Activated CD4-positive, alpha-beta T cell treated with anti-CD3 and anti-CD28 coated beads, Interleukin-10, Interleukin-2, amounts not matched to agents 100 ng/mL and 50 ng/mL, durations not matched to agents 16 hours and 8 hours (primary cell): ENCODE measurements at regions not wholly inside any gene's neighbourhood (a gene's known extent, or its start where the extent isn't known, plus 50 kb on each side); places are given as distances from the start of the nearest gene placed in this dataset.
A peak's percentile ranks its signal among the peaks of the same experiment; 100 is the strongest.
"Not testable (repeated sequence)": the region's sequence is repeated elsewhere in the genome, so short reads cannot be mapped to it uniquely, and the experiment has no call there.

Experiments used
- DNase-seq: peaks from one replicate; pipeline ENCODE4 v3.0.0-alpha.2; 2020

DNA sequence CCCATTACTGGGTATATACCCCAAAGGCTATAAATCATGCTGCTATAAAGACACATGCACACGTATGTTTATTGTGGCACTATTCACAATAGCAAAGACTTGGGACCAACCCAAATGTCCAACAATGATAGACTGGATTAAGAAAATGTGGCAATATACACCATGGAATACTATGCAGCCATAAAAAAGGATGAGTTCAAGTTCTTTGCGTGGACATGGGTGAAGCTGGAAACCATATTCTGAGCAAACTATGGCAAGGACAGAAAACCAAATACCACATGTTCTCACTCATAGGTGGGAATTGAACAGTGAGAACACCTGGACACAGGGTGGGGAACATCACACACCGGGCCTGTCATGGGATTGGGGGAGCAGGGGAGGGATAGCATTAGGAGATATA, 54.4 kb upstream of the MUCL1 start:
- not testable (repeated sequence) for DNase-seq

DNA sequence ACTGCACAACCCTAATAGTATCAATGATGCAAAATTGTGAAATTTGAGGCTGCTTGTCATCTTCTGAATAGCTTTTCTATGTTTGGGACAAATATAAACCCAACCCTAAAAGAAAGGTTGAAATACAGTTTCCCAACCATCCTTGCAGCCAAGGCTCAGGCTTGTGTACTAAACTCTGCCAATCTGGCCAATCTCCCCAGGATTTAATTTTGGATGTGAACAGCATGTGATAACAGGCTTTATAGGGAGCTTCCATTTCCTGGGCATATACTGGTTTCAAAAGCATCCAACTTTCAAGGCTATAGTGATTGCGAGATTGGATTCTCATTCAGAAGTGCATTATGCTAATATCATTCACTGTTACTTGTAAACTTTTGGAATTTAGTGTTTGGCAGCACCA, 55.7 kb upstream of the MUCL1 start:
- DNase-seq, result no peak

DNA sequence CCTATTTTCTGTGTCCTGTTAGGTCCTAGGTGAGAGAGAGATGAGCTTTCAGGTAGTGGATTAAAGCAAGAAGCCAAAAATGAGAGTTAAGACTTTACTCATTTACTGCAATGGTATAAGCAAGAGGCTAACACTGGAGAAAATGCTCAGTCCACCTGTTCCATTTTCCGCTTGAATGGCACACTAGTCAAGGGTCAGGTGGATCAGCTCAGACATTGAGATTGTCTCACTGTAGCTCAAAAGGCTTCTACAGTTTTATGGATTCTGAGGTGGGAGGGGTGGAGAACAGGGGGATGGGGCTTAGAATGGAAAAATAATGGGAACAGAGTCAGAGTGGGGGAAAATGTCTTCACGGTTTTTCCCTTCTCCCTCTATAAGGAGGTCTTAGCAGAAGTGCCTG, 57.3 kb upstream of the MUCL1 start:
- DNase-seq, result no peak

DNA sequence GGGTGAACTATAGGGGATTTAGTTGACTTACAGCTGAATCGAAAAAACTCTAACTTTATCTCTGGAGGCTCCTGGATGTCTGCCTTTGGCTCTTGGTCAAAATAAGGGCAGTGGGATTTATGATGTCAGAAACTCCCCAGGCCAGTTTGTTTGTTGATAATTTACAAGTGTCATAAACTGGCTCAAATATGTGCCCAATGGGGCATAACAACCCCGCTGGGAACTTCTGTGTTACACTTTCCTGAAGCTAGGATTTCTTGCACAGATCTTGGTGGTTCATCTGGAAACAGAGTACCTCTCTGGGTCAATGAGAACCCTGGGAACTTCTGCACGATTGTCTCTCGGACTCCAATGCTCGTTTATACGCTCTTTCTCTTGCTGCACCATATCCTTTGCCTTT, 58.7 kb upstream of the MUCL1 start:
- no peak for DNase-seq

DNA sequence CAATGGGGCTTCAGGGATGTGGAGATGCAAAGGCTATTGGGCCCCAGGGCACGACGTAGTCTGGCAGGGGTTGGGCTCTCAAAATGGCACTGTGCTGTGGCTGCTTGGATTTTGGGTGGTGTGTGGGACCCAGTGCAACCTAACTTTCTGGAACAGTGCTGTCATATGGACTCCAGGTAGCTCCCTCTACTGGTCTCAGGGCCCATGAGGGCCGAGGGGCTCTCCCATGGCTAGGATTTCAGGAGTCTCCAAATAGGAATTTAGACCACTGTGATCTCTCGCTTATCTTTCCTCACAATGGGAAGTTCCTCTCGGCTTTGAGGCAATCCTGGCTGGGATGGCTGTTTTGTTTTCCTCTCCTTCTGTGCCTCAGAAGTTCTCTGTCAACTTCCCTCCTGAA, 68.2 kb upstream of the MUCL1 start:
- DNase-seq, result no peak

DNA sequence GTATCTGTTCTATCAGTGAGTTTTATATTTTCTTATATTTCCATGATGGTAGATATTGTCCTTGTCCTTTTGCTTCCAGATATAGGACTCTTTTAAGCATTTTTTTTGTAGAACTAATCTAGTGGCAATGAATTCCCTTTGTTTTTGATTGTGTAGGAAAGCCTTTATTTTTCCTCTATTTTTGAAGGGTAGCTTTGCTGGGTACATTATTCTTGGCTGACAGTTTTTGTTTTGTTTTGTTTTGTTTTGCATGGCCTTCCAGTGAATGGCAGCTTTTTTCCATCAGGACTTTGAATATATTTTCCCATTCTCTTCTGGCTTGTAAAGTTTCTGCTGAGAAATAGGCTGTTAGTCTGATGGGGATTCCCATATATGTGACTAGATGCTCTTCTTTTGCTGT, 70.2 kb upstream of the MUCL1 start:
- no peak for DNase-seq

DNA sequence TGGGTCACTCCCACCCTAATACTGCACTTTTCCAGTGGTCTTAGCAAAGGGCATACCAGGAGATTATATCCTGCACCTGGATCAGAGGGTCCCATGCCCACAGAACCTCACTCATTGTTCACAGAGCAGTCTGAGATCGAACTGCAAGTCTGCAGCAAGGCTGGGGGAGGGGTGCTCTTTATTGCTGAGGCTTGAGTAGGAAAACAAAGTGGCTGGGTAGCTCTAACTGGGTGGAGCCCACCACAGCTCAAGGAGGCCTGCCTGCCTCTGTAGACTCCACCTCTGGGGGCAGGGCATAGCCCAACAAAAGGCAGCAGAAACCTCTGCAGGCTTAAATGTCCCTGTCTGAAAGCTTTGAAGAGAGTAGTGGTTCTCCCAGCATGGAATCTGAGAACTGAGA, 77.3 kb upstream of the MUCL1 start:
- not testable (repeated sequence) for DNase-seq

DNA sequence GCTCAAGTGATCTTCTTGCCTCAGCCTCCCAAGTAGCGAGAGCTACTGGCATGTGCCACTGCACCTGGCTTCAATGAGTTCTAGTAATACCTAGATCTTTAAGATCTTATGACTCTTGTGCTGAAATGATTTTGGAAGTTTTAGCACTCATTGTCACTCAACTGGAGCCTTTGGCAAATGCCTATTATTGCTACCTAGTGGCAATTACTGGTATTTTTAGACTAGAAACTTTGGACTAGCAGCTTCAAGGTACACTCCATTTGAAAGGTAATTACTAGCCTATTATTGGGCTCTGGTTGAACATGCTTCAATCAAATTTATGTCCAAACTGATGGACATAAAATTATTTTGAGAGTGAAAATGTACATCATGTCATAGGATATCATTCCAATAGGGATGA, 80.7 kb upstream of the MUCL1 start:
- DNase-seq, result no peak

DNA sequence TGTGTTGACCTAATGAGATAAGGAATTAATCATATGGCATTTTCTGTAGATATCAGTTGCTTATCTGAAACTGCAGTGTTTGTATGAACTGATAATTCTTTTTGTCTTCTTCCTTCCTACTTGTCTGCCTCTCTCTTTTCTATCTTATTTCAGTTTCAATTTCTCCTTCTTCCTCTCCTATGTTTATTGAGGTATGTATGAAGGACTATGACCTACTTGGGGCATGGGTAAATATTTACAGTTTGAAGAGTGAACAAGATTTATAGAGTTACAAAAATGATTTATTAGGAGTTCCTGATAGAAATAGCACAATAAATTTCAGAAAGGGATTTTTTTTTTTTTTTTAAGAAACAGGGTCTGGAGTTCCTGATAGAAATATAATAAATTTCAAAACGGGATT, 88.7 kb upstream of the MUCL1 start:
- DNase-seq, result no peak

DNA sequence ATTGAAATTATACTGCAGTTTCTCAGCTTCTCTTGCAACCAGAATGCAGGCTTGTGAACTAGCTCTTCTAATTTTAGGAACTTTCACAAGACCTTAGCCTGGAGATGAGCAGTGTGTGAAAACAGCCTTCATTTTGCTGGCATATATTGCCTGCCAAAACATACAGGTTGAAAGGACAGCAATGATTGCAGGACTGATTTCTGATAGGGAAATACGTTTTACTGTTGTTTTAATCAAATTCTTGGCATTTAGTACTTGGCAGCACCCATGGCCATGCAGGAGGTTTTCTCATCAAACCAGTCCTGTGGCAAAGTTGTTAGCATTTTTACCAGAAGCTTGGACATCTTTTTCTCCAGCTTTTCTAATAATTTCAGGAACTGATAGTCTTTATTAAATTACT, 91.9 kb upstream of the MUCL1 start:
- no peak for DNase-seq

DNA sequence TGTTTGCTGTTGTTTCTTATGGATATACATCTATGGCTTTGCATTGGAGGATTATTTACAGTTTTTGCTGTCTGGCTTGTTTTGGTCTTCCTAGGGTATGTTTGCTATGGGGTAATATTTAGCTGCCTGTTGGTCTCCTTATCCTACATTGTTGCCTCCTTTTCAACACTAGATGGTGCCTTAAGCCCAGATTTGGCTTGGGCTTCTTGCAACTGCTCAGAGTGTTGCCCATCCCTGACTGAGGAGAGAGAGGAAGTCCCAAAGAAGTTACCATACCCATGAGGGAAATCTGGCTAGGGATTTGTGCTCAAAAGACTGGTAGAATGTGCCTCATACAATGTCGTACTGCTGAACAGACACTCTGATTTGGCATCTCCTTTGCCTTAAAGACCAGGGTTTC, 94.6 kb upstream of the MUCL1 start:
- DNase-seq, result peak; percentile 47

DNA sequence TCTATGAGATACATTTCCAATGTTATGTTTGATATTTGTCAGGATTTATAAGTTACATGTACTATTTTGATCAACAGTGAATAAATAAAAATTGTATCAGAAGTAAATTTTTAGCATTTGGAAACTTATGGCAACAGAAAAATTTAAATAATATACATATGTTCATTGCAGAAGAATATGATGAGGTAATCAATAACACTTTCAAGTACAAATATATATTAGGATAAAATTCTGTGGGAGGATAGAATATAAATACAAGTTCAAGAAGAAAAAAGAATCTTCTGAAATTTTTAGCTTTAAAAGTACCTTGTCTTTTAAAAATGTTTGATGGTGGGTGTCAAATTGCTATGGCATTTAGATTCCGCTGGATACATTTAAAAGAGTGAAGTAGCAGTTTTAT, 102.8 kb upstream of the MUCL1 start:
- DNase-seq, result no peak

DNA sequence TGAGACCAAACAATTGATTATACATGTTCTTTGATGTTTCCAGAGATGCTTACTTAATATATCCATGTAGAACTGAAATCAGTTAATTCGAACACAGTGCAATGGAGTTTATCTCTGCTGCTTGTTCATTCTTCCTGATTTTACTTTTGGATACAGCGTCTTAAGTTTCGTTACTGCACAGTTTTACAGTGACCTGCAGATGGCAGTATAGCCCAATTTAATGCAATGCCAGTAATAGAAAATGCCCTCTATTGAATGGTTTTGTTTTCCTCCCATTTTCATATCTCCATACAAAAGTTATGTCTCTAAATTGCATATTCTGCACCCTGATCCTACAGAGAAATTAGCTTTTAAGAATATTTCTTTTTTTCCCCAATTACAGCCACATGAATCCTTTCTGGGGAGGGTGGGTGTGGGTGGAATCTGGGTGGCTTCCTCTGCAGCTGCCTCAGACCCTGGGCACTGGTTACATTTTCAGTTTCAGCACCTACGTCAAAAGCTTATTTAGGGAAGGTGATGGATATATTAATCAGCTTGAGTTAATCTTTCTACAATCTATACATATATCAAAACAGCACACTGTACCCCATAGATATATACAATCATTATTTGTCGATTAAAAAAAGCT, 101.1 kb upstream of the DCD start:
- peak; percentile 65 for DNase-seq

DNA sequence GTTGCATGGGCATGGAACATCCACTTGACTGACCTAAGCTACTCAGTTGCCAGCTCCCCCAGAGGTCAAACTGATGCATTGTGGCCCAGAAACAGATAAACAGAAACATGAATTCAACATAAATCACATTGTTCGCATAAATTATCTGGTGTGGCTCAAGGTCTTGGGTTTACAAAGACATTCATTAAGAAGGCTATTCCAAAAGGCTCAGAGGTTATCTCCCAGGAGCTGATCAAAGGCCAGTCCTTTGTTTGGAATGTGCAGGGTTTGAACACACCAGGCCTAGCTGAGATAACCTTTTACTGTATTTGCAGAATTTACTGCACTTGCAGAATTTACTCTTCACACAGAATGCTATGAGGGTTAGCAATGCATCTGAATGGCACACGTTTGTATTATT, 96.4 kb upstream of the DCD start:
- DNase-seq, result no peak

DNA sequence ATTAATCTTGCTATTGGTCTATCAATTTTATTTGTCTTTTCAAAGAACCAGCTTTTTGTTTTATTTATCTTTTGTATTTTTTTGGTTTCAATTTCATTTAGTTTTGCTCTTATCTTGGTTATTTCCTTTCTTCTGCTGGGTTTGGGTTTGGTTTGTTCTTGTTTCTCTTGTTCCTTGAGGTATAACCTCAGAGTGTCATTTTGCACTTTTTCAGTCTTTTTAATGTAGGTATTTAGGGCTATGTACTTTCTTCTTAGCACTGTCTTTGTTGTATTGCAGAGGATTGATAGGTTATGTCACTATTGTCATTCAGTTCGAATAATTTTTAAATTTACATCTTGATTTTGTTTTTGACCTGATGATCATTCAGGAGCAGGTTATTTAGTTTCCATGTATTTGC, 92.7 kb upstream of the DCD start:
- no peak for DNase-seq

DNA sequence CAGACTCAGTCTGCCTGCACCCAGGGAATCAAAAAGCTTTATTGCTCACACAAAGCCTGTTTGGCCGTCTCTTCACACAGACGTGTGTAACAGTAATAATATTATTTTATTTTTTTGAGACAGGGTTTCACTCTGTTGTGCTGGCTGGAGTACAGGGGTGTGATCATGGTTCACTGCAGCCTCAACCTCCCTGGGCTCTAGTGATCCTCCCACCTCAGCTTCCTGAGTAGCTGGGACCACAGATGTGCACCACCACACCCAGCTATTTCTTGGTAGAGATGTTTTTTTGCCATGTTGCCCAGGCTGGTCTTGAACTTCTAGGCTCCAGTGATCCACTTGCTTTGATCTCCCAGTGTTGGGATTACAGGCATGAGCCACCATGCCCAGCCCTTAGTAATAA, 88.4 kb upstream of the DCD start:
- DNase-seq, result no peak

DNA sequence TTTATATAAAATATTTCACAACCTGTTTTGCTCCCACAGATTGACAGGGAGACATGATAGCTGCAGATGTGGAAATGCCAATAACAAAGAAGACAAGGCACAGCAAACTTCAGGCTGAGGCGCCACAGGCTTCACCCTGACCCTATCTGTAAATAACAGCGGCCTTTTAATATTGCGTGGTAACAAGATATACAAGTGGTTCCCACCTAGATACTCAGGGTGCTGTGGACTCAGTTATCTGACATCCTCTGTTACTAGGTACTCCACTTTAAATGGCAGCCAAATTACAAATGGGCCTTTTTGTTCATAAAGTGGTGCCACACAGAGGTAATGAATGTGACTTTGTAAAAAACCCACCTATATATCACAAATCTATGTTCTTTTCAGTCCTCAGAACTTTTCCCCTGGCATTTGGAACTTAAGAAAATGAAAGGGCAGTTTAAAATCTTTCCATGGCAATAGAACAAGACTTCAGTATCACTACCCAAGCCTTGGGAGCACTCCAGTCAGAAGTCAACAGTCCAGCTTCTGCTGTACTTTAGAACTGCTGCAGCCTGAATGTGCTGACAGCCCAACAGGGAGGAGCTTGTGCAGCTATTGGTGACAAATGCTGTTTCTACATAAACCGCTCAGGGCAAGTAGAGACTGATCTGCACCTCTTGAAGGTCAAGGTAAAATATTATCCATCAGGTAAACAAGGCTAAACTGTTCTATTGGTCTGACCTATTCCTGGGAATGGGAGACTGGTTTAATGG, 86.2 kb upstream of the DCD start:
- DNase-seq, result no peak

DNA sequence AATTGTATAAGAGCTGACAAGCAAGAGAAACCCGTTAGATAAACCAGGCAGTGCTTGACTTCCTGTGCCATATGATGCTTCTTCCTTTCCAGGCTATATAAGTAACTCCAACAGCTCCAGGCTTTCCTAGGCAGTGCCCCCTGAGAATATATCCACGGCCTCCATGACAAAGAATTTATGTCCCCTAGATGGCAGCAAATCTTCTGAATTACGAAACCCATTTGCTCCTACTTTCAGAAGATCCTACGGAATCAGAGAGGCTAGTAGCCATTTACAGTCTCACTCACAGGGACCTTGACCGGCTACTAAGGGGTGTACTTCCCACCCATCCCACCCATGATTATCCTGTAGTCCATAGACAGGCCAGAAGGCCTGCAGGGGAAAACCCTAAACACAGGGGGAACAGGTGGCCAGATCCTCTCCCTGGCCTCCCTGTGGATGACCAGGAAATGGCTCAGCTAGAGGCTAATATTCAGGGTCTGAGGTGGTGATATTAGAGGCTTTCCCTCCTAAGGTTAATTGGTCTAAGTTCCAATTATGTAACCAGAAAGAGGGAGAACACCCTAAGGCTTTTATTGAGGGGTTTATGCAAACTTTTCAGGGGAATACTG, 77.2 kb upstream of the DCD start:
- DNase-seq, result no peak

DNA sequence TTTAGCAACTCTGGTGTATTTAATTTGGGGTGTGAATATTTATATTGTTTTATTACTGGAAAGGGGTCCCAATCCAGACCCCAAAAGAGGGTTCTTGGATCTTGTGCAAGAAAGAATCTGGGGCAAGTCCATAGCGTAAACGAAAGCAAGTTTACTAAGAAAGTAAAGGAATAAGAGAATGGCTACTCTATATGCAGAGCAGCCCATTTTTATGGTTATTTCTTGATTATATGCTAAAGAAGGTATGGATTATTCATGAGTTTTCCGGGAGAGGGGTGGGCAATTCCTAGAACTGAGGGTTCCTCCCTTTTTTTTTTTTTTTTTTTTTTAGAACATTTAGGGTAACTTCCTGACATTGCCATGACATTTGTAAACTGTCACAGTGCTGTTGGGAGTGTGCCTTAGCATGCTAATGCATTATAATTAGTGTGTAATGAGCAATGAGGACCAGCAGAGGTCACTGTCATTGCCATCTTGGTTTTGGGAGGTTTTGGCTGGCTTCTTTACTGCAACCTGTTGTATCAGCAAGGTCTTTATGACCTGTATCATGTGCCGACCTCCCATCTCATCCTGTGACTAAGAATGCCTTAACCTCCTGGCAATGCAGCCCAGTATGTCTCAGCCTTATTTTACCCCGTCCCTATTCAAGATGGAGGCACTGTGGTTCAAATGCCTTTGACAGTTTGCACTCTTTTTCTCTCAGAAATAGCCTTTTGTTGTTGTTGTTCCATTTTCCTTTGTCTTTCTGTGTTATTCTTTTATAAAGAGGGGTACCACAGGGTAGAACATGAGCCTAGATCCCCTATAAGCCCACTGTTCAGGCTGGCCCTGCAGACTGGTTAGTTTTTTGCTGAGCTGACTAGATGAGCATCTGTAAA, 75.5 kb upstream of the DCD start:
- peak; percentile 53 for DNase-seq

DNA sequence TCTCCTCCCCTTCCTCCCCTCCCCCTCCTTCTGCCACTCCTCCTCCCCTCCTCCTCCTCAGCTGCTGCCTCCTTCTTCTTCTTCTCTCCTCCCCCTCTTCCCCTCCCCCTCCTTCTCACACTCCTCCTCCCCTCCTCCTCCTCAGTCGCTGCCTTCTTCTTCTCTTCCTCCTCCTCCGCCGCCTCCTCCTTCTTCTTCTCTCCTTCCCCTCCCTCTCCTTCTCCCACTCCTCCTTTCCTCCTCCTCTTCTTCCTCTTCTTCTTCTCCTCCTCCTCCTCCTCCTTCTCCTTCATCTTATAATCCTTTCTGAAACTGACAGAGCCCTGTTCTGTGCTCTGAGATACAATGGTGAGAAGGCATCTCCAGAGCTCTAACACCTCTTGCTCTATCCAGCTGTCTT, 73.1 kb upstream of the DCD start:
- DNase-seq, result no peak

DNA sequence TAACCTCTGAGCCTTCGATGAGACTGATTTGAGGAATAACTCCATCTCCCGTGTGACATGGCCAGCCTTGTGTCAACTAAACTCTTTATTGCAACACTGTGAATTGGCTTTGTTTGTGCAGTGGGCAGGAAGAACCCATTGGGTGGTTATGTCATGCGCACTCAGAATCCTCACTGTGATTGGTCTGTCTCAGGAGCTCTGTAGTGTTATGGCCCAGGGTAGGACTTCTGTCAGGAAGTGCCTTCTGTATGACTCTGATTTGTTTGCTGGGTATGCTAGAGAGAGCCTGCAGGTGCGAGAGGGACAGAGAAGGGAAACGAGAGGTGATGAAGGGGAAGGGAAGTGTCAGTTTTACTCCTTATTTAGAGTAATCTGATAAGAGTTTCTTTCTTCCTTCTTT, 71.5 kb upstream of the DCD start:
- no peak for DNase-seq

DNA sequence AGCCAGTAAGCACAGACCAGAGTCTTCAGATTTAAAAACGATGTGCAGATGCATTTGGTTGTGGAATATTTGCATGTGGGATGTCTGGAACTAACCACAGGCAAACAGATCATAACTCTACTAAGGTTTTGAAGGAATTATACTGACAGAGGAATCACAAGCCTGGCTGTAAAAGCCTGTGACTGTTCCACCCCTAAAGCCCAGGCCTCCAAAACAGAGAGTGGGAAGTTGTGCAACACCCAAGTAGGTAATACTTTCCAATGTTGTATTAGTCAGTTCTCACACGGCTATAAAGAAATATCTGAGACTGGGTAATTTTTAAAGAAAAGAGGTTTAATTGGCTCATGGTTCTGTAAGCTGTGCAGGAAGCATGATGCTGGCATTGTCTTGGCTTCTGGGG, 68.1 kb upstream of the DCD start:
- no peak for DNase-seq

DNA sequence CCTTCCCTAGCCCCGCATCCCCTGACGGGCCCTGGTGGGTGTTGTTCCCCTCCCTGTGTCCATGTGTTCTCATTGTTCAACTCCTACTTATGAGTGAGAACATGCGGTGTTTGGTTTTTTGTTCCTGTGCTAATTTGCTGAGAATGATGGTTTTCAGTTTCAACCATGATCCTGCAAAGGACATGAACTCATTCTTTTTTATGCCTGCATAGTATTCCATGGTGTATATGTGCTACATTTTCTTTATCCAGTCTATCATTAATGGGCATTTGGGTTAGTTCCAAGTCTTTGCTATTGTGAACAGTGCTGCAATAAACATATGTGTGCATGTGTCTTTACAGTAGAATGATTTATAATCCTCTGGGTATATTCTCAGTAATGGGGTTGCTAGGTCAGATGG, 65.7 kb upstream of the DCD start:
- not testable (repeated sequence) for DNase-seq

DNA sequence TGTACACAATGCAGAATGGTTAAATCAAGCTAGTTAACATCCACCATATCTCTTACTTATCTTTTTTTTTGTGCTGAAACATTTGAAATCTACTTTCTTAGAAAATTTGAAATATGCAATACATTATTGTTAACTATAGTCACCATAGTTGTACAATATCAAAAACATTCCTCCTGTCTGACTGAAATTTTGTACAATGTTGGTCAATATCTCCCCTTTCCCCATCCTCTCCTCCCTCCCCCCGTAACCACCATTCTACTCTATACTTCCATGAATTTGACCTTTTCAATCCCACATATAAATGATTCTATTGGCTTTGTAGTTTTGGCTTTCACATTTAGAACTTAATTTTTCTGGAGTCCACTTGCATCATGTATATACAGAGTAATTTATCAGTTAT, 63.5 kb upstream of the DCD start:
- no peak for DNase-seq
